CD4-positive, alpha-beta T cell (primary cell): ENCODE measurements at regions not wholly inside any gene's neighbourhood (a gene's known extent, or its start where the extent isn't known, plus 50 kb on each side); places are given as distances from the start of the nearest gene placed in this dataset.

Experiments
- ATAC-seq: fragments of 200-7000 bp; cut with Tn5 transposase; one replicate; pipeline ENCODE4 v1.10.0; 2022; ENCODE audit warnings: mild to moderate bottlenecking; ENCODE audit not compliant: poor library complexity
- CTCF ChIA-PET: fragments of 350-600 bp; sonication (Branson Sonifier 250); formaldehyde crosslinking; loops from one replicate; lab custom pipeline; 2021; ENCODE audit warnings: antibody characterized with exemption, inconsistent platforms; lab: Charles Lee
- POLR2A ChIA-PET: fragments of 350-600 bp; sonication (Branson Sonifier 250); formaldehyde crosslinking; loops from one replicate; lab custom pipeline; 2021; ENCODE audit warnings: antibody characterized with exemption, inconsistent platforms; lab: Charles Lee
- DNase-seq, 14 experiments: peaks; one replicate each; pipeline ENCODE4 v3.0.0-alpha.2; 2013 to 2020; ENCODE audit warnings: mixed read lengths in 2 of 14
- H3K27ac ChIP-seq, 2 donors: one replicate each; pipeline versions ENCODE4 v1.5.1 to v1.7.0; 2013; ENCODE audit warnings: low read length in 2 of 2, low read depth in 1 of 2, mild to moderate bottlenecking in 1 of 2
- H3K27me3 ChIP-seq, 2 experiments: 1 replicate in 1 of 2; 2 replicates in 1 of 2; pipeline versions ENCODE4 v1.6.1 to v1.7.0; 2013; ENCODE audit warnings: low read length in 2 of 2, control low read depth in 1 of 2, mild to moderate bottlenecking in 1 of 2, moderate library complexity in 1 of 2; ENCODE audit not compliant: insufficient read depth in 2 of 2, control insufficient read depth in 1 of 2
- H3K36me3 ChIP-seq: one replicate; pipeline ENCODE4 v1.6.1; 2013; ENCODE audit warnings: low read length, control low read depth; ENCODE audit not compliant: insufficient read depth
- H3K4me1 ChIP-seq: one replicate; pipeline ENCODE4 v1.6.1; 2013; ENCODE audit warnings: low read length, control low read depth; ENCODE audit not compliant: insufficient read depth
- H3K4me3 ChIP-seq: one replicate; pipeline ENCODE4 v1.5.1; 2013; ENCODE audit warnings: mild to moderate bottlenecking, low read length, moderate library complexity
- H3K9me3 ChIP-seq, 2 experiments: 1 replicate in 1 of 2; 2 replicates in 1 of 2; pipeline versions ENCODE4 v1.6.1 to v1.7.0; 2013; ENCODE audit warnings: low read length in 2 of 2, mild to moderate bottlenecking in 2 of 2, control low read depth in 1 of 2, moderate library complexity in 1 of 2; ENCODE audit not compliant: control insufficient read depth in 1 of 2, insufficient read depth in 1 of 2
- H3K27ac Mint-ChIP-seq: one replicate; pipeline ENCODE4 v1.8.0; 2020; ENCODE audit warnings: mixed read lengths
- H3K27me3 Mint-ChIP-seq: one replicate; pipeline ENCODE4 v1.8.0; 2021; ENCODE audit warnings: mixed read lengths
- H3K36me3 Mint-ChIP-seq: one replicate; pipeline ENCODE4 v1.8.0; 2021; ENCODE audit warnings: low read depth, mixed read lengths
- H3K4me1 Mint-ChIP-seq: one replicate; pipeline ENCODE4 v1.8.0; 2021; ENCODE audit warnings: low read depth, mixed read lengths
- H3K4me3 Mint-ChIP-seq: one replicate; pipeline ENCODE4 v1.8.0; 2020; ENCODE audit warnings: mild to moderate bottlenecking, mixed read lengths
- H3K9me3 Mint-ChIP-seq: one replicate; pipeline ENCODE4 v1.8.0; 2020; ENCODE audit warnings: mixed read lengths
- CTCF ChIP-seq: fragments of 200-600 bp; IDR thresholded peaks from one replicate; pipeline ENCODE4 v1.8.0; 2022; ENCODE audit warnings: antibody characterized with exemption, mild to moderate bottlenecking
- intact Hi-C, 2 experiments: fragments of 100-400 bp; cut with DNase I in 1 of 2; cut with micrococcal nuclease in 1 of 2; formaldehyde crosslinking; loops; one replicate each; pipeline versions ENCODE4 v1.15.1 to v1.9.0; 2023 to 2025; cut with DNase I, micrococcal nuclease

- Mint-ChIP-seq H3K4me3 (no peak overlapping the region), H3K9me3 (peaks cover 4% of the 10 kb centered on the region), H3K36me3 (no peaks in the 10 kb centered on the region), H3K27me3 (no peaks in the 10 kb centered on the region), H3K4me1 (no peaks in the 10 kb centered on the region), H3K27ac (no peak overlapping the region)
- DNase-seq (no peak), ATAC-seq (no peak)
- no peak for TF ChIP-seq CTCF
- Histone ChIP-seq H3K4me1 (no peaks in the 10 kb centered on the region), H3K4me3 (no peak overlapping the region), H3K27me3 (no peaks in the 10 kb centered on the region), H3K36me3 (no peaks in the 10 kb centered on the region), H3K9me3 (peaks cover 0 to 8% of the 10 kb centered on the region in 2 experiments), H3K27ac (no peak overlapping the region)
- ChIA-PET POLR2A (no interaction called here), CTCF (no interaction called here)
- intact Hi-C loops: no loop called here
Observed at GRCh38 chrX:98380106-98380505, 1496.4 kb downstream of the RPA4 start.

- peaks cover 0 to 8% of the 10 kb centered on the region in 2 experiments for H3K9me3 ChIP-seq
- no peak overlapping the region for H3K27ac ChIP-seq
- Mint-ChIP-seq H3K36me3 (no peaks in the 10 kb centered on the region), H3K27me3 (no peaks in the 10 kb centered on the region), H3K27ac (no peak overlapping the region), H3K4me1 (no peaks in the 10 kb centered on the region), H3K4me3 (no peak overlapping the region), H3K9me3 (peaks cover 4% of the 10 kb centered on the region)
- no peak overlapping the region for H3K4me3 ChIP-seq
- TF ChIP-seq CTCF: no peak
- no peak for DNase-seq
- intact Hi-C loops: no loop called here
- CTCF ChIA-PET: no interaction called here
- no peaks in the 10 kb centered on the region for H3K4me1 ChIP-seq
- no peaks in the 10 kb centered on the region for H3K27me3 ChIP-seq
- no peaks in the 10 kb centered on the region for H3K36me3 ChIP-seq
- no peak for ATAC-seq
- POLR2A ChIA-PET: no interaction called here
Observed at GRCh38 chrX:98380556-98380955, 1496.8 kb downstream of the RPA4 start.

- ChIA-PET POLR2A (no interaction called here), CTCF (no interaction called here)
- no peaks in the 10 kb centered on the region for H3K9me3 Mint-ChIP-seq
- ATAC-seq (no peak), DNase-seq (no peak)
- TF ChIP-seq CTCF: no peak
- no peaks in the 10 kb centered on the region for H3K4me1 Mint-ChIP-seq
- no peak overlapping the region for H3K27ac Mint-ChIP-seq
- Histone ChIP-seq H3K27ac (no peak overlapping the region), H3K27me3 (no peaks in the 10 kb centered on the region), H3K4me1 (no peaks in the 10 kb centered on the region), H3K36me3 (no peaks in the 10 kb centered on the region), H3K9me3 (no peaks in the 10 kb centered on the region), H3K4me3 (no peak overlapping the region)
- intact Hi-C loops: no loop called here
- no peaks in the 10 kb centered on the region for H3K36me3 Mint-ChIP-seq
- no peaks in the 10 kb centered on the region for H3K27me3 Mint-ChIP-seq
- no peak overlapping the region for H3K4me3 Mint-ChIP-seq
Observed at GRCh38 chrX:98398542-98398941, 1514.8 kb downstream of the RPA4 start.
